CD8-positive, alpha-beta memory T cell (primary cell): ENCODE measurements at regions not wholly inside any gene's neighbourhood (a gene's known extent, or its start where the extent isn't known, plus 50 kb on each side); places are given as distances from the start of the nearest gene placed in this dataset.
"Not testable (repeated sequence)": the region's sequence is repeated elsewhere in the genome, so short reads cannot be mapped to it uniquely, and the experiment has no call there.

Experiments
- CTCF ChIA-PET: fragments of 350-600 bp; sonication (Branson Sonifier 250); formaldehyde crosslinking; loops from one replicate; lab custom pipeline; 2021; ENCODE audit warnings: antibody characterized with exemption; lab: Charles Lee
- POLR2A ChIA-PET: fragments of 350-600 bp; sonication (Branson Sonifier 250); formaldehyde crosslinking; loops from one replicate; lab custom pipeline; 2021; ENCODE audit warnings: antibody characterized with exemption; lab: Charles Lee
- DNase-seq, 5 donors: peaks; one replicate each; pipeline versions ENCODE4 v3.0.0 to v3.0.0-alpha.2; 2020 to 2022; ENCODE audit warnings: mixed read lengths in 1 of 5
- H3K27ac ChIP-seq: one replicate; pipeline ENCODE4 v1.7.0; 2013; ENCODE audit warnings: low read depth, mild to moderate bottlenecking, low read length, moderate library complexity
- H3K27me3 ChIP-seq: 2 replicates; pipeline ENCODE4 v1.7.0; 2013; ENCODE audit warnings: low read length, mild to moderate bottlenecking; ENCODE audit not compliant: insufficient read depth, poor library complexity, severe bottlenecking
- H3K36me3 ChIP-seq: 2 replicates; pipeline ENCODE4 v1.7.0; 2013; ENCODE audit warnings: mild to moderate bottlenecking, low read length, moderate library complexity; ENCODE audit not compliant: insufficient read depth
- H3K4me1 ChIP-seq: 2 replicates; pipeline ENCODE4 v1.7.0; 2013; ENCODE audit warnings: mild to moderate bottlenecking, low read length, moderate library complexity; ENCODE audit not compliant: insufficient read depth
- H3K4me3 ChIP-seq: 2 replicates; pipeline ENCODE4 v1.7.0; 2013; ENCODE audit warnings: mild to moderate bottlenecking, low read length
- H3K9me3 ChIP-seq: 2 replicates; pipeline ENCODE4 v1.7.0; 2013; ENCODE audit warnings: mild to moderate bottlenecking, low read length
- H3K27ac Mint-ChIP-seq, 8 donors: one replicate each; pipeline ENCODE4 v1.8.0; 2020 to 2021; ENCODE audit warnings: mixed read lengths in 8 of 8, mild to moderate bottlenecking in 6 of 8, inconsistent platforms in 3 of 8, moderate library complexity in 3 of 8
- H3K27me3 Mint-ChIP-seq, 2 donors: one replicate each; pipeline ENCODE4 v1.8.0; 2020 to 2021; ENCODE audit warnings: mixed read lengths in 2 of 2, mild to moderate bottlenecking in 1 of 2, moderate library complexity in 1 of 2
- H3K36me3 Mint-ChIP-seq, 3 donors: one replicate each; pipeline ENCODE4 v1.8.0; 2020 to 2021; ENCODE audit warnings: mixed read lengths in 3 of 3, inconsistent platforms in 1 of 3, mild to moderate bottlenecking in 1 of 3
- H3K4me1 Mint-ChIP-seq, 3 donors: one replicate each; pipeline ENCODE4 v1.8.0; 2020 to 2021; ENCODE audit warnings: mixed read lengths in 3 of 3, inconsistent platforms in 1 of 3, mild to moderate bottlenecking in 1 of 3
- H3K4me3 Mint-ChIP-seq, 7 donors: one replicate each; pipeline ENCODE4 v1.8.0; 2020 to 2021; ENCODE audit warnings: mixed read lengths in 7 of 7, mild to moderate bottlenecking in 6 of 7, moderate library complexity in 4 of 7, inconsistent platforms in 2 of 7
- H3K9me3 Mint-ChIP-seq, 5 donors: one replicate each; pipeline ENCODE4 v1.8.0; 2020 to 2022; ENCODE audit warnings: mixed read lengths in 5 of 5, mild to moderate bottlenecking in 3 of 5, moderate library complexity in 2 of 5, inconsistent platforms in 1 of 5

GRCh38 chr10:45122180-45122860 lies 121.6 kb downstream of the ZNF22 start:
- H3K4me3 Mint-ChIP-seq, H3K4me1 Mint-ChIP-seq, H3K27me3 ChIP-seq, H3K27ac ChIP-seq, H3K27ac Mint-ChIP-seq, H3K36me3 Mint-ChIP-seq, H3K36me3 ChIP-seq, H3K9me3 ChIP-seq, H3K9me3 Mint-ChIP-seq, H3K4me3 ChIP-seq, POLR2A ChIA-PET, CTCF ChIA-PET, H3K4me1 ChIP-seq, DNase-seq: not testable (repeated sequence)
- H3K27me3 Mint-ChIP-seq, result peaks cover 6 to 20% of the 10 kb centered on the region in 2 donors

GRCh38 chr10:45135443-45136198 lies 134.9 kb downstream of the ZNF22 start:
- peaks cover 1 to 5% of the 10 kb centered on the region in 2 donors for H3K27me3 Mint-ChIP-seq
- Histone ChIP-seq H3K9me3 (no peaks in the 10 kb centered on the region), H3K36me3 (no peaks in the 10 kb centered on the region), H3K4me1 (no peaks in the 10 kb centered on the region), H3K4me3 (no peak overlapping the region), H3K27ac (no peak overlapping the region), H3K27me3 (no peaks in the 10 kb centered on the region)
- no peaks in the 10 kb centered on the region for H3K4me1 Mint-ChIP-seq
- DNase-seq, result no peak
- ChIA-PET POLR2A (no interaction called here), CTCF (no interaction called here)
- no peaks in the 10 kb centered on the region for H3K36me3 Mint-ChIP-seq
- H3K9me3 Mint-ChIP-seq, result no peaks in the 10 kb centered on the region
- no peak overlapping the region for H3K27ac Mint-ChIP-seq
- H3K4me3 Mint-ChIP-seq, result no peak overlapping the region

- Histone ChIP-seq H3K9me3 (no peaks in the 10 kb centered on the region), H3K36me3 (no peaks in the 10 kb centered on the region), H3K27ac (no peak overlapping the region), H3K27me3 (no peaks in the 10 kb centered on the region), H3K4me3 (no peak overlapping the region), H3K4me1 (no peaks in the 10 kb centered on the region)
- Mint-ChIP-seq H3K36me3 (no peaks in the 10 kb centered on the region), H3K27me3 (peaks cover 2 to 8% of the 10 kb centered on the region in 2 donors), H3K9me3 (no peaks in the 10 kb centered on the region), H3K4me1 (no peaks in the 10 kb centered on the region), H3K4me3 (no peak overlapping the region), H3K27ac (no peak overlapping the region)
- CTCF ChIA-PET, result no interaction called here
- DNase-seq, result no peak
- POLR2A ChIA-PET, result no interaction called here
Measured at GRCh38 chr10:45136256-45136655, 135.5 kb downstream of the ZNF22 start.

DNA sequence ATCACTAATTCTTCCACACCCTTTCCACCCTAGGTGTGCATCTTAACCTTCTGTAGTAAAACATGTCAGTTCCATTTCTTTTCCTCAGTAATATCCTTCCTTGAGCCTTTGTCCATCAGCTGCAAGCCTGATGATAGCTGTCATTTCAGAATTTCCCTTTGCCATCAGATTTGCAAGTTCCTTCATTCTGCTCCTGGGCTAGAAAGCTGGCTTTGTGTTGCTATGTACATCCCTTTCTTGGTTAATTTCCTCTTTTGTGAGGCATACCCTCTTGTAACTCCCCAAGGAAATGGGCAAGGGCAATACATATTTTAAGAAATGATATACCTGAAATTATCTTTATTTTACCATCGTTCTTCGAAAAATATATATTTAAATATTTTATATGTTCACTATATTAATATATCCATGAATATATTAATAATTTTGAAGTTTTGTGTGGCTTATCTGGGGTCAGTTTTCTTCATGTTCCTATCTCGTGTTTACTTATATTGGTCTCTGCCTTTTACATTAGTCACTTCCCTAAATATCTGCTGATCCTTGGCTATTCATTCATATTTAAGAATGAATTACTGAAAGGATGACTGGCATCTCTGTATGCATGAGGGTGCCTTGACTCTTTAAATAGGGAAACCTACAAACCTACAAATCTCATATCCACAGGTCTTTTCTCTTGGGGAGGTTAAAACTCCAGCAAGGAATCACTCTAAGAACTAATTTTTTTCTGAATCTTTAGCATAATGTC lies 143.8 kb downstream of the ZNF22 start:
- Histone ChIP-seq H3K4me3 (no peak overlapping the region), H3K9me3 (no peaks in the 10 kb centered on the region), H3K27ac (no peak overlapping the region), H3K27me3 (no peaks in the 10 kb centered on the region), H3K4me1 (no peaks in the 10 kb centered on the region), H3K36me3 (no peaks in the 10 kb centered on the region)
- no peak for DNase-seq
- Mint-ChIP-seq H3K36me3 (no peaks in the 10 kb centered on the region), H3K4me3 (no peak overlapping the region), H3K4me1 (no peaks in the 10 kb centered on the region), H3K9me3 (no peaks in the 10 kb centered on the region), H3K27ac (no peak overlapping the region), H3K27me3 (peaks cover 5 to 33% of the 10 kb centered on the region in 2 donors)
- ChIA-PET CTCF (no interaction called here), POLR2A (no interaction called here)

DNA sequence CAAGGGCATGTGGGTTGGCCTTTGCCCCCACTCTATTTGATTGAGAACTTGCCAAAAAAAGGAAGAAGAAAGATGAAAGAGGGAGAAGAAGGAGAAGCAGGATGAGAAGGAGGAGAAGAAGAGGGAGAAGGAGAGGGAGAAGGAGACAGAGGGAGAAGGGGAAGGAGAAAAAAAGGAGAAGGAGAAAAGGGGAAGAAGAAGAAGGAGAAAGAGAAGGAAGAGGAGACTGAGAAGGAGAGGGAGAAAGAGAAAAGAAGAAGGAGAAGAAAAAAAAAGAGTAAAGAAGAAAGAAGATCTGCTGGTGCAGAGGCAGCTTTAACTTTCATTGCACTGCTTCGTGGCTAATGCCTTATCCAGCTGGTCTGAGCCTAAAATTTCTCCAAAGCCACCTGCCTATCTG lies 144.4 kb downstream of the ZNF22 start:
- DNase-seq, H3K4me3 ChIP-seq, H3K27ac Mint-ChIP-seq, H3K27me3 ChIP-seq, H3K4me1 Mint-ChIP-seq, H3K4me1 ChIP-seq, CTCF ChIA-PET, POLR2A ChIA-PET, H3K36me3 ChIP-seq, H3K27ac ChIP-seq, H3K4me3 Mint-ChIP-seq, H3K36me3 Mint-ChIP-seq, H3K9me3 ChIP-seq, H3K9me3 Mint-ChIP-seq: not testable (repeated sequence)
- peaks cover 5 to 33% of the 10 kb centered on the region in 2 donors for H3K27me3 Mint-ChIP-seq

DNA sequence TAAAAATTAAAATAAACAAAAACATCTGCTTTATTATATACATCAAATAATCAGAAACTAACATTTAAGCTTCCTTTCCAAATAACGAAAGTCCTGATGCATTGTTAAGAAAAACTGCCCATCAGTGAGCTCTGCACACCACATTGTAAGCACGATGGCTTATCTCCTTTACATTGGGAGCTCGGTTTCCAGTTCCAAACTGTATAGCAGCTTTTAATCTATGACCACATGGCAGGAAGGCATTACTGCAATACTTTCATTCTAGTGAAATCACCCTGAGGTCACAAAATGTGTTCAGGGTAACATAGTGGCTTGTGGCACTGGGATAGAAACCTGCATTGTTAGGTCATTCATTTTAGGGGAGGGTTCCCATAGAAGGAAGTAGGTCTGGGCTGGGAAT lies 146.3 kb downstream of the ZNF22 start:
- Mint-ChIP-seq H3K4me1 (no peaks in the 10 kb centered on the region), H3K36me3 (no peaks in the 10 kb centered on the region), H3K27me3 (peaks cover 6 to 27% of the 10 kb centered on the region in 2 donors), H3K4me3 (no peak overlapping the region), H3K27ac (no peak overlapping the region), H3K9me3 (no peaks in the 10 kb centered on the region)
- Histone ChIP-seq H3K27ac (no peak overlapping the region), H3K36me3 (no peaks in the 10 kb centered on the region), H3K9me3 (no peaks in the 10 kb centered on the region), H3K4me1 (no peaks in the 10 kb centered on the region), H3K4me3 (no peak overlapping the region), H3K27me3 (no peaks in the 10 kb centered on the region)
- DNase-seq, result no peak
- ChIA-PET POLR2A (no interaction called here), CTCF (no interaction called here)

DNA sequence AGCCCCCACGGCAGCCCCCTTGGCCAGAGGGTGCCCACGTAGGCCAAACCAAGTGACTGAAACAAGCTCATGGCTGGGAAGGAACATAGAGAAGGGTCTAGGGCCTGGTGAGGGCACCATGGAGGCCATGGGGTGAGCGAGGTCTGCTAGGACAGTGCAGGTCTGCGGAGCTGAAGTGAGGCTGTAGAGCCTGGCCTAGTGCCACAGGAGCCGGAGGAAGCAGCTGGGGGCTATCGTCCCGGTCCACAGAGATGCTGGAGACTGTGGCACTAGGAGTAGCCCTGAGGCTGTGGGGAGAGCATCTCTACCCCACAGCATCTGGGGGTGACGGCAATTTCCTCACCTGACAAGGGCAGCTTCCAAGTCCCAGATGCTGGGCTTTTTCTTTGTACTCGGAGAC lies 150.3 kb downstream of the ZNF22 start:
- Mint-ChIP-seq H3K27me3 (peaks cover 7 to 19% of the 10 kb centered on the region in 2 donors), H3K9me3 (no peaks in the 10 kb centered on the region), H3K27ac (no peak overlapping the region), H3K4me1 (no peaks in the 10 kb centered on the region), H3K36me3 (no peaks in the 10 kb centered on the region), H3K4me3 (no peak overlapping the region)
- Histone ChIP-seq H3K36me3 (no peaks in the 10 kb centered on the region), H3K27ac (no peak overlapping the region), H3K9me3 (no peaks in the 10 kb centered on the region), H3K4me3 (no peak overlapping the region), H3K4me1 (no peaks in the 10 kb centered on the region), H3K27me3 (no peaks in the 10 kb centered on the region)
- ChIA-PET POLR2A (no interaction called here), CTCF (no interaction called here)
- no peak for DNase-seq
